ENCODE measurements at regions not wholly inside any gene's neighbourhood (a gene's known extent, or its start where the extent isn't known, plus 50 kb on each side); places are given as distances from the start of the nearest gene placed in this dataset.

DNA sequence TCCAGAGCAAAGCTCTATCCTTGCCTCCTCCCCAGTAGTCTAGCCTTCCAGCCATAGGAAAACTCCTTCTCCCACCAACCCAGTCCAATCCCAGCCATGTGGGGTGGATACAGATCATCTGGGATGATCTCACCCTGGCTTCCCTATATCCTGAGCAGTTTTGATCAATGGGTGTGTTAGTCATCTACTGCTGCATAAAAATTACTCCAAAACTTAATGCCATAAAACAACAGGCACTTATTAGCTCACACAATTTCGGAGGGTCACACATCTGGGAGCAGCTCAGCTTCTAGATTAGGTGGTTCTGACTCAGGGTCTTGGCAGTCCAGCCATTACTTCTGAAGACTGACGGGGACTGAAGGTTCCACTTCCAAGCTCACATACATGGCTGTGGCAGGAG lies 190.4 kb downstream of the SPP2 start:
- TF ChIP-seq, protein P1, sequence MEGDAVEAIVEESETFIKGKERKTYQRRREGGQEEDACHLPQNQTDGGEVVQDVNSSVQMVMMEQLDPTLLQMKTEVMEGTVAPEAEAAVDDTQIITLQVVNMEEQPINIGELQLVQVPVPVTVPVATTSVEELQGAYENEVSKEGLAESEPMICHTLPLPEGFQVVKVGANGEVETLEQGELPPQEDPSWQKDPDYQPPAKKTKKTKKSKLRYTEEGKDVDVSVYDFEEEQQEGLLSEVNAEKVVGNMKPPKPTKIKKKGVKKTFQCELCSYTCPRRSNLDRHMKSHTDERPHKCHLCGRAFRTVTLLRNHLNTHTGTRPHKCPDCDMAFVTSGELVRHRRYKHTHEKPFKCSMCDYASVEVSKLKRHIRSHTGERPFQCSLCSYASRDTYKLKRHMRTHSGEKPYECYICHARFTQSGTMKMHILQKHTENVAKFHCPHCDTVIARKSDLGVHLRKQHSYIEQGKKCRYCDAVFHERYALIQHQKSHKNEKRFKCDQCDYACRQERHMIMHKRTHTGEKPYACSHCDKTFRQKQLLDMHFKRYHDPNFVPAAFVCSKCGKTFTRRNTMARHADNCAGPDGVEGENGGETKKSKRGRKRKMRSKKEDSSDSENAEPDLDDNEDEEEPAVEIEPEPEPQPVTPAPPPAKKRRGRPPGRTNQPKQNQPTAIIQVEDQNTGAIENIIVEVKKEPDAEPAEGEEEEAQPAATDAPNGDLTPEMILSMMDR (IDR thresholded peaks at IDR 0.05): no peak
- no peak for TF ChIP-seq POLR2A (IDR thresholded peaks at IDR 0.05)
